ENCODE measurements at regions not wholly inside any gene's neighbourhood (a gene's known extent, or its start where the extent isn't known, plus 50 kb on each side); places are given as distances from the start of the nearest gene placed in this dataset.

DNA sequence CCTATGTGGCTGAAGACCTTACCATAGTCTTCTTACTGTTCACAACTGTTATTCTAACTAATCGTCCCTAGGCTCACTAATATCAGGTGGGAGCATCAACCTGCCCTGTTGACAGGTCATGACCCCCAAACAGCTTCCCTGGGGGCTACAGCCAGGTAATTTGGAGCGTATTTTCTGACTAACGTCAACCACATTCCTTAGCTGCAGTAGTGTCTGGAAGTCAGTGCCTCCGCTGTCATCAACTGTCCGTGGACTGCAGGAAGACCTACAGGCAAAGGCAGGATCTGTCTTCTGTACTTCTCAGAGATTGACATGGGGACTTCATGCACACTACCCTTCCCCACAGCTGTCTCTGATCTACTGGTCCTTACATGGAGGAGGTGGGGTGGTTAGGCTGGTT, 456.9 kb downstream of the BCL11A start:
- no peak for DNase-seq (ENCODE audit: low read depth)

DNA sequence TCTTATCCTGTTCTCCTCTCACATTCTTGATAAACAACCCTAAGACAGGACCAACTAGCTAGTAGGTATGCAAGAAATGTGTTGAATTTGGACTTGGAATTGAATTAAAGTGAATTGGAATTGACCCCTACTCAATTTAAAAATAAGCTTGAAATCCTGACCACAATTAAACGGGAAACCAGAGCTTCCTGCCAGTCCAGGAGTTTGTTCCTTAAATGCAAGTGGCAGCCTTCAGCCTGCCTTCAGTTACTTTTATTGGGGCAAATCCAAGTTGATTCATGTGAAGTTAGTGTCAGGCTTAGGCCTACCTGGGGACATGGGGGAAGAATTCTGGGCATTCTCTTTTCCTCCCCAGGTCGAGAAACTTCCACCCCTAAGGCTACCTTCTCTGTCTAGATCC, 457.6 kb downstream of the BCL11A start:
- no peak for DNase-seq (ENCODE audit: low read depth)

DNA sequence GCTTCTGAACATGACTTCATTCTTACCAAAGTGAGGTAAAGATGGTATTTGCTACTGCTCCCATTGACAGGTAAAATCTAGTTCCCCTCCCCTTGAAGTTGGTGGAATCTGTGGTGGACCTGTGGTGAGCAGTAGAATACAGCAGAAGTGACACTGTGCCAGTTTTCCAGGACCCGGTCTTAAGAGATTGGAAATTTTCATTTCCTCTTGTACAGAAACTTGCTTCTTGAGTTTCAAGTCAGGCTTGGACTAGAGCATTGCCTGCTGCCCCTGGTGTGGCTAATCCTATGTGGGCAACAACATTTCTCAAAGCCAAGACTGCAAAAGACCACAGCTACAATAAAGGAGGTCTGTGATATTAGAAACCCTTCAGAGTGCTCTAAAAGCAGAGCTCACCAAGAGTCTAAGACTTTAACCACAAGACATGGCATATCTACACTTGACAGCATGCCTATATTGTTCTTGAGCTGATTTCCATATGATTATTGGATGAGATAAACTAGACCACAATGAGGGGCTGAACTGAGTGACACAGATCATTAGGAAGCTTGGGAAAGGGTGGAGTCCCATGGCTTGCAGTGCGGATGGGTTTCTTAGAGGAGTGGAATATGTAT, 458.1 kb downstream of the BCL11A start:
- DNase-seq (ENCODE audit: low read depth), result no peak

DNA sequence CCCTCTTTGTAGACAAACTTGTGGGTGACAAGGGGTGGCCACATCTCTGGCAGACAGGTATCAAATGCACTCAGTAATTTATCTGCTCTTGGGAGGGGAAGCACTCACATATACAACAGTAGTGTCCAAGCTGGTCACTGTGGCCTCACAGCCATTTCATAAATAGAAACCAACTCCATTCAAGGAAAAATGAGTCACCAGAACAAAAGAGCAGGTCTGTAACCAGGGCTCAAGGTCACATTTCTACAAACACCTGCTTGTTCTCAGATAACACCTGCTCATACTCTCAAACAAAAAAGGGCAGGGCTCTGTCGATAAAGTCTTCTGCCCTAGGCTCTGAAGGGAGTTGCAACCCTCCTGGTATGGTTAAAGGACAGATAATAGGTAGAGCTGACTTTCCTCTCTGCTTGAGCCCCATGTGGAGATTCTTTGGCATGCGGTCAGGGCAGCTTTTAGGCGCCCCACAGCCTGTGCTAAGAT, 459.0 kb downstream of the BCL11A start:
- DNase-seq (ENCODE audit: low read depth), result no peak

DNA sequence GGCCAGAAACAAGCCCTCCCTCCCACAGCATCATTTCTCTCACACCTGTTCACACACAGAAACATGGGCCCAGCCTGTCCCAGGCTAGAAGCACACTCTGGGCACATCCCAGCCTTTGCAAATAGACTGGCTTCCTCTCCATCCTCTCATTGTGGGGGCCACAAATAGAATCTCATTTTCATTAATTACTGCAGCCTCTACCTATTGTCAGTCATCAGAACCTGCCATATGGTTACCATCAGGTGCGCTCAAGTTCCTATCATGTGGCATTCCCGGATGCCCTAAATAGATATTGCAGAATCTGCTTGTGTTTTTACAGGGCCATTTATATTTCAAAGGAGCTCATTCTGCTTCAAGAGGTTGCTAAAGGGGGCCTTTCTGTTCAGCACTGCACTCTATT, 460.7 kb downstream of the BCL11A start:
- DNase-seq (ENCODE audit: low read depth), result no peak

DNA sequence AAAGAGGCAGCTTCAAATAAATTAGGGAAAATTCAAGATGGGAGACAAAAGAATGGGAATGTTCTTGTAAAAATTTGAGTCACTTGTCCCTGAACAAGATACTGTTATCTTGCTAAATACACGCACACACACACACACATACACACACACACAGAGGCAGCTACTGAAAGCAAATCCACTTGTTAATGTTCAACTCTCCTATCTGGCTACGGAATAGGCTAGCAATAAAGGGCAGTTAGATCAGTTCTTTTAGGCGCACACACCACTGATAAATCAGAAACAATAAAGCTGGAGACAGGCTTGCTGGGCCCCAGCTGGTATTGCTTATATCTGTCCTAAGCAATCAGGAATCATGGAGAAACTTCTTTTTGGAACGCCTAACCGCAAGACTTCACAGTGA, 461.6 kb downstream of the BCL11A start:
- DNase-seq (ENCODE audit: low read depth), result no peak

DNA sequence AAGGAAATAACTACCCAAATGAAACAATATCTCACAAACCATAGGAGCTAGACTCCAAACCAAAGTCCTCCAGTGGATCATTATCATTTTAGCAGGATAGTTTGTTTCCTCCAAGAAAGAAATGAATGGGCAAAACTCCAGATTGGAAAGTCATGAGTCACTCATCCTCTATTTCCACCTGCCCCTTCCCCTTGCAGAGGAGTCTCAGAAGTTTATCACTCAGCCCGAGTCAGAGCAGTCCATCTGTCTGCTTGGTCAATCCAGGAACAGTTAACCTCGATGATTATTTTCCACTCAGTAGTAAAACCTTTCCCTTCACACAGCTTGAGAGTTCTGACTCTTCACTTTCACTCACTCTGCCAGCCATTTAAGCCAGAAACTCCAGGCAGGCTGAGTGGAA, 462.2 kb downstream of the BCL11A start:
- no peak for DNase-seq (ENCODE audit: low read depth)

DNA sequence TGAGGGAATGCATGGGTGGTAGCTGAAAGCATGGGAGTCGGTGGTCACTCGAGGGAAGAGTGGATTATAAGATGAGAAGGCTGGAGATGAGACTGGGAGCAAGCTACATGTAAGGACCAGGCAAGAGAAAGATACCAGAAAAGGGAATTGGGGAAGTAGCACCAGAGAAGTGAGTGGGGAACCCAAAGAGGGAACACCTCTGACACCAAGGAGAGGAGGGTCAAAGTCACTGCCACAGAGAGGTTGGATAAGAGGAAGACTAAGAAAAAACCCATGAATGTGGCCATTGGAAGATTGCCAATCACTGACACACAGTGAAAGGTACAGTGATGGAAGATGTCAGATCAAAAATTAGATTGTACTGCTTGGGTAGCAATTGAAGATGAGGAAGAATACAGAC, 473.9 kb downstream of the BCL11A start:
- DNase-seq (ENCODE audit: low read depth), result no peak

DNA sequence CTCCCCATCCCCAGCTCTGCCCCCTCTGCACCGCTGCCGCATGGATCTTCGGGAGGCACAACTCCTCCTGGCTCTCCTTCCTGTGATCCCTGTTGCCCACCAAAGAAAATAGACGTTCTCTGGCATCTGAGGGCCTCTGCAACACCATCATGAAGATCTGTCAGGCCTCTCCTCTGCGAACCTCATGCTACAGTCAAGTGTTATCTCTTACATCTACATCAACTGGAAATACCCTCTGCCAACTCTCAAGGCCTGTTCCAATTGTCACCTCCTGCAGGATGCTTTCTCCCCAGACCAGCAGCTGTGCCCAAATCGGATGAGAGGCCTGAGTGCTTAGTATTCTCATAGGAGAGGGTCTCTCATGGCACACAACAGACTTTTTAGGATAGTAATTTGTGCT, 478.4 kb downstream of the BCL11A start:
- DNase-seq (ENCODE audit: low read depth), result no peak

DNA sequence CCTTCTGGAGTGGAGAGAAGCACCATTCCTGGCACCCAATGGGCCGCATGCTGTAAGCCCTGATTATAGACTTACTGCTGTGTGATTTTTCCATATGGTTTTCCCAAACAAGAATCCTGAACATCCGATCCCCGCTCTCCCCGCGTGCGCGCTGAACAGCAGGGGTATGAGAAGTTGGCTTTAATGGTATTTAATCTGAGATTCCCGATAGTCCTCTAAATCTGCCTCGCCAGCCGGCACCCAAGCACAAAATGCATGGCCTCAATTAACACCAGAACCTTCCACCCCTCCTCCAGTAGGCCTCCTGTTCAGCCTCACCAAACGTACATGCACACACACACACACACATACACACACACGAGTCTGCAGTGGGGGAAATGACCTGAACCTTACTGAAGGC, 480.3 kb downstream of the BCL11A start:
- DNase-seq (ENCODE audit: low read depth), result no peak

DNA sequence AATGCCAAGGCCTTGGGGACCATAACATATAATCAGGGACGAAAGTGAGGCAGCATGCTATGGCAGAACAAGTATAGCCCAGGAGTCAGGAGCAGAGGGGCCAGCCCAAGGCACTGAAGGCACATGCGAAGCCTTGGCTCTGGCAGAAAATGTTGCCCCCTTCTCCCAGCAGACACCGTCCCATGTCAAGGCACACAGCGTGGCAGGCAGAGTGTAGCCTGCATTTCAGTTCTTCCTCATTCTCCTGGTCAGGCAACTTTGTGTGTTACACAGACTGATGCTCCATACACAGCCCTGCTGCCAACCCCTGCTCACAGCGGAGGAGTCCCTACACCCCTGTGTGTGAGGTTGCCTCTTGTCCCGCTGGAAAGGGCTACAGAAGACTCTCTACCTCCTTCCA, 480.8 kb downstream of the BCL11A start:
- no peak for DNase-seq (ENCODE audit: low read depth)

DNA sequence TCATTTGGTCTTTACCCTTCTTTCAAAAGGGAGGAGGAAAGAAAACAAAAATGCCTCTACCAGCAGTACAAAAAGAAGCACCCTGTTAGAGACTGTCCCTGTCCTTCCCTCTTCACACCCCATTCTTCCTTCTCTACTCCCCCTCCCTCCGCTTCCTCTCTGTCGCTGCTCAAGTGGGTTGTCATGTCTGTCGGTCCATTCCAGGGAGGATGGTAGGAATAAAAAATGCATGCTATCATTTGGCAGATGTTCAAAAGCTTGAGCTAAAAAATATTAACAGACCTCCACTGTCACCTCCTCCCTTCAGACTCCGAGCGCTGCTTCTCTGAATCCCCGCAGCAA, 482.0 kb downstream of the BCL11A start:
- DNase-seq (ENCODE audit: low read depth), result no peak

DNA sequence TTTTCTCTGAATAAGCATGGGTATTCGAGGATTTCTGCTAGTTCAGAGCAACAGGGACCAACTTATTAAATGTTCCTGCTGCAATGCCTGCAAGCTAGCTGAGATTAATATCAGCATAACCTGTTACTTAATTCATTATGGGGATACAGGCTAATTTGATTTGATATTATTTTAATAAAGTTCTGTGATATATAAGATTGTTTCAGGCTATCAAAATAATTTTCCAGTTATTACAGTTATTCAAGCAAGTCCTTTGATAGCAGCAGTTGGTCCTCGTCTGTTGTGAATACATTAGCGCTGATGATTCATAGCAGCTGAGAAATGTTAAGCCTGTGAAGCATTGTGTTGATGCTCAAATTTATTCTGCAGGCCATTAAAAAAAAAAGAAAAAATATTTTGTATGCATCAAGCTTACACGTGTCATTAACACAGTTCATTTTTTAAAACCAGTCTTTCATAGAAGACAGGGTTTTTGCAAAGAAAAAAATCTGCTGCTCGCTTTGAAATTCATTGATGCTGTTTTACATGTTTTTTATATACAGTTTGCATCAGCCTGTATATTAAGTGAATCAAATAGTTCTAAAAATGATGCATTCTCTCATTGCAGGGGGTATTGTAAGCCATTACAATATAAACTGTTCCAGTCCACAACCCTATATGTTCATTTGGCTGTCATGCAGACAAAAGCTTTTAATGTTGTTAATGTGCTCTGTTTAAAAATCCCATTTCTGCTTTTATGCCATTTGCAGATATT, 482.5 kb downstream of the BCL11A start:
- no peak for DNase-seq (ENCODE audit: low read depth)

DNA sequence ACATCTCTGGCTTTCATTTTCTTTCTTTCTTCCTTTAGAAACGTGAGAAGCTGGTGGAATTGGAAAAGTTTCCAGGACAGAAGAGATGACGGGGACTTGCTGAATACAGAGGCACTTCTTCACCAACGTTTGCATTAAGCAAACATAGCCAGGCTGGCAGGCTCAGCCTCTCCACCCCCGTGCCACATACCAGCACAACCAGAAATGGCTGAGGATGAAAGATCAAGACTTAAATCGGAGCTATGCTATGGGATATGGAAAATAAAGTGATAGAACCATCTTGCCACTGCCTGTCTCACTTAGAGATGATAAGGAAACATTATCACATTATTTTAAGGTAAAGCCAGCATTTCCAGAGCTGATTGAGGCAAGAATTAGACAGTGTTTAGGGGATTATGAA, 483.3 kb downstream of the BCL11A start:
- no peak for DNase-seq (ENCODE audit: low read depth)

DNA sequence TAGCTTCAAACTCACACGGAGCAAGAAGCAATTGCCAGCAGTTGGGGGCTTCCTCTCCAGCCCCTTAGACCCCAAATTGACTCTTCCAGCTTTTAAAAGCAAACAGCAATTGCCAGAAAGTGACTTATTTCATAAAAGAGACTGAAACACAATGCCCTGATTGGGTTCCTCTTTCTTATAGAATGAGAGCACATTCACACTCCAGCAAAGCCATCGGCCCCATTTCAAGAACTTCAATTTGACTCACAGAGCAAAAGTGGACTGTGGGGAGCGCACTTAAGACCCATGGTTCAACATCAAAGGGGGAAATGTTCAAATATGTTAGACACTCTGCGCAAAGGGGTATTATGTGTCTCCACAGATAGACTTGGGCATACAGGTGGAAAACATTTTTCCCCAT, 484.7 kb downstream of the BCL11A start:
- DNase-seq (ENCODE audit: low read depth), result no peak

DNA sequence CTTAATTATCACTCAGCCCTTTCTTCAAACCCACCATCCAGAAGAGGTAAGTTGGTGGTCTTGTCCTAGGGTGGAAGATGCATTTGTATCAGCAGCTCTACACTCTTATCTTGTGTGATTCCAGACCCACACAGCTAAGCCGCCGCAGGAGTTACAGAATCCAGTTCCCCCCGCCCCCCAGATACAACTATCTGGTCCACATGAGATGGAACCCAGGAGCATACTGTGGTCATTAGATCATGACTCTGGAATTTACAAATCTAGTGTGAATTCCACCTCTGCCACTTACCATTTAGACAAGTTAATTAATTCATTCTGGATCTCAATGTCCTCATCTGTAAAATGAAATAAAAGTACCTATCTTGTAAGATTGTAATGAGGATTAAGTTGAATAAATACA, 486.4 kb downstream of the BCL11A start:
- DNase-seq (ENCODE audit: low read depth), result no peak

DNA sequence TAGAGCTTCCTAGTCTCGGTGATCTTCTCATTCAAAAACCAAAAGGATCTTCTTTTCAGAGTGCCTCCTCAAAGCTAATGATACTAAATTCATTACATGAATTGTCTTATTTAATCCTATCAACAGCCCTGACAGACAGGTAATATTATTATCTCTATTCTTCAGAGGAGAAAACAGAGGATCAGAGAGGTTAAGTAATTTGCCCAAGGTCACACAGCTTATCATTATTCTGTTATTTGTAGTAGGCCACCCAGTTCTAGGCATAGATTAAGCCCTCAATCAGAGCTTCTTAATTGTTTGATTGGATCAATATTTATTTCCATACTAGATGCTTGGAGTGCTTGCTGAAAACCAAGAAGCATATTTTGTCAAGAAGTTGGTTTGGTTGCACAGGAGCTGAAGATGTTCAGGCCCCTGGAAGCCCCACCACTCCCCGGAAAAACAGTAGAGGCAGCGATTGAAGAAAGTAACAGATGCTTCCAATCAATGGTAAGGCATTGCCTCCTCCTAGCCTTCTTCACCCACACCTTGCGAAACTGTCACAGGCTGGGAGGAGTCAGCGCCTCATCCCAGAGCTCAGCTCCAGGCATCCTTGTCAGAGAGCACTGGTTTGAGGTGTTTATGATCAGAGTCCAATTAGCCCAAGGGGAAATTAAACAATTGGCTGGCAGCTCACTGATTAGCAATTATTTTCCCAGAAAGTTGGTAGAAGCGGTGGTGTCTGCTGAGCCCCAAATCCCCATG, 487.2 kb downstream of the BCL11A start:
- DNase-seq (ENCODE audit: low read depth), result no peak

DNA sequence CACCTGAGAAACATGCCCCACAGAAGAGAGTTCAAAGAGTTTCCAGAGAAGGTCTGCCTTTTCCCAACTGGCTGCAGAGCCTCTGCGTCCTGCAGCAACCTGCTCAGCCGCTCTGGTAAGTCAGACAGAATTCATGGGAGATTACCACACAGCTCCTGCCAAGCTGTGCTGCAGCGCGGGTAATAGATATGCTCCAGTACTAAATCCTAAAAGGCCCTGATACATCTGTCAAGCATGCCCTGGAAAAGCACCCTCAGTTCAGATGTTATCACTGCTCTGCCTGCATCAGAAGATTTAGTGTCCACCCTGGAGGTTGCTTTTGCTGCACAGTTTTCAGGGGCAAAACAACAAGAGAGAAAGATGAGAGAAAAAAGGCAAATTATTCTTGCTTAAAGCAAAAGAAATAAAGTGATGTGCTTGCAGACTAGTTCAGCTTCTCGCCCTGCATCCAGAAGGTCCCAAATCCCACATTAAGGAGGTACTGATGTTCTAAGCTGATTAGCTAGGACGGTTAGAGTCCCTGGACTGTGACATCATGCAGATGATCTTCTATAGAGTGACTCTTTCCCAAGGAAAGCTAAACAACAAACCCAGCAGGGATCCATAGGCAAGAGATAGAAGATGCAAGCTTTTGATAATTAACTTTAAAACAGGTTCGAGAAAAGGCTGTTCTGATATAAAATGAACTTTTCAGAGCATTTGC, 488.6 kb downstream of the BCL11A start:
- no peak for DNase-seq (ENCODE audit: low read depth)

DNA sequence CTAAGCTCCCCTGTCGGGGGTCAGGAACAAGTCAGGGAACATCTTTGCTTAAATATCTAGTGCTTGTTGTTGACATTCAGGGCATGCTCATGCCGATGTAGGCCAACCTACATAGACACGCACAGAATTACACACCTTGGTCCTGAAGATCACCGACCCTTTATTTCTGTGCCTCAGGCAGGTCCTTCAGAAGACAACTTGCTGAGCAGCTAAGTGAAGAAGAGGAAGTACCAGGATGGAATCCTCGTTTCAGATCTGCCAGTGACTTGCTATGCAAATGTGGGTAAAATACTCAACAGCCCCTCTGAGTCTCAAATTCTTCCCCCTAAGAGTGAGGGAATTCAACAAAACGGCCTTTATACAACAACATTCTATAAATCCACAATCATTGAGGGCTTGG, 494.7 kb downstream of the BCL11A start:
- no peak for DNase-seq (ENCODE audit: low read depth)

DNA sequence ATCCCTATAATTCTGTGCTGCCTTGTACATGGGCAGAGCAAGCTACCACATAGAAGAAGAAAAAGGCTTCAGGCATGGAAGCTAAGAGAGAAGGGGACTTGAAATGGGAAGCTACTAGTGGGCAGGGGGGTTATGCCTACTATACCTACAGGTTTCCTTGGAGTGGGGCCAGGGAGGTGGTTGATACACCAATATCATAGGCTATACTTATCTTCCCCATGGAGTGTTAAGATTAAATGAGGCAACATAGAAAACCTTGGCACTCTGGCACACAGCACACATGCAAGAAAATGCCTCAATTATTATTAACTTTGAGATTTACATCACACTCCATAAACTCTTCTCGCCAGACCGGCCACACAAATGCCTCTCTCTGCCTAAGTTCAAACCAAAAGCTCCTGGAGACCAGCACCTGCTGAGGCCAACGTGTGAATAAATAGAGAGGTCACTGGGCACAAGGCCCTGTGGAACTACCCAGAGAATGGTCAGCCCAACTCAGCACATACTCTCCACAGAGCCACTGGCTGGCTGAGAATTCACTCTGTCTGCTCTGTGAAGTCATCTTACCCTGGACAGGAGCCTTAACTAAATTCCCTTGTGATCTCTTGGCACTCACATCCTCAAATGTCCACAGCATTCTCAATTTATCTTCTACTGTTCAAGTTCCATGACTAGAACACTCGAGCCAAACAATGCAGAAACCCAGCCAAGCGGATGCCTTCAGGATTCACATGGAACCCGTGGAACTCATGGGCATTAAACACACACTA, 498.7 kb downstream of the BCL11A start:
- DNase-seq (ENCODE audit: low read depth), result no peak

DNA sequence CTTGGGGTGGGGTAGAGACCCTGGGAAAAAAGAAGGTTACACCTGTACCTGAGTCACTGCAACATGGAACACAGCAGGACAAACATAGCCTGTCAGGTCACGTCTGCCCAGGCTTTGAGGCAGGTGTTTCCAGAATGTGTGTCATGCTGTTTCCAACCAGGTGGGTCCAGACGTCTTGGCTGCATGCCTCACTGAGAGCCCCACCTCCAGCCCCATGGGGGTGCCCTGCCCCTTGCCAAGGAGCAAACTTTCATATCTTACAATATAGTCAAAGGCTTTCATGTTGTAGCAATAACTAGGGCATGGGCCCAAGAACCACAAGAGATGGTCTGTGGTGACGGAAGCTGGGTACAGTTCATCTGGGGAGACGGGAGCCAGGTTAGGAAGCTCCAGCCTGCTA, 499.7 kb downstream of the BCL11A start:
- no peak for DNase-seq (ENCODE audit: low read depth)

DNA sequence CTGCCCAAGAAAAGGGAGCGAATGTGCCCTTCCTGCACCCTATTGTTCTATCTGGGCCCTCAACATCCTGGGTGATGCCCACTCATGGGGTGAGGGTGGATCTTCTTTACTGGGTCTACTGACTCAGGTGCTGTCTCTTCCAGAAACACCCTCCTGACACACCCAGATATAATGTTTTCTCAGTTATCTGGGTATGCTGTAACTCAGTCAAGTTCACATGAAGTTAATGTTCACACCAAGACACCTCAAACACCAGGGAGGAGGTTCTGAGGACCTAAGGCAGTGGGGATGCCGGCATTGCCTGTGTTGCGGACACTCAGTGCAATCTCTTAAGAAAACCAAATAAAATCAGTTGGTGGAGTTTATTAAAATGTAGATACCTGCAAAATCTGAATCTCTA, 500.9 kb downstream of the BCL11A start:
- DNase-seq (ENCODE audit: low read depth), result no peak

Measured in activated T-cell treated with anti-CD3 and anti-CD28 coated beads for 24 hours (primary cell).